ENCODE measurements at regions not wholly inside any gene's neighbourhood (a gene's known extent, or its start where the extent isn't known, plus 50 kb on each side); places are given as distances from the start of the nearest gene placed in this dataset.
A peak's percentile ranks its signal among the peaks of the same experiment; 100 is the strongest.

DNA sequence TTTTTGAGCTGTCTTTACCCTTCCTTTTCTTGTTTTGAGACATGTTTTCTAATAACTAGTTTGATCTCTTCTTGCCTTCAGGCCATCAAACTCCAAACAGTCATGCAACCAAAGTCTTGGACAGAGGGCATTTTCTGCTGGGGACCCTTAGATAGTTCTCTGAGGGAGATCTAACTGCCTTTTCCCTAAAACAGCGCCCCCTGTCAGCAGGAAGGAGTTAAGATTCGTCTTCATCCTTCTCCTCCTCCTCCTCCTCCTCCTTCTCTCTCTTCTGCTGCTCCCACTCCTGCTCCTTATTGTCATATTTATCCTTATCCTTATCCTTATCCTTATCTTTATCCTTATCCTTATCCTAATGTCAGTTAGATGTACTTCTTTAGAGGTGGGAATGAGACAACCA, 417.2 kb downstream of the TRAM1L1 start:
- DNase-seq (ENCODE audit: low spot score) = no peak

DNA sequence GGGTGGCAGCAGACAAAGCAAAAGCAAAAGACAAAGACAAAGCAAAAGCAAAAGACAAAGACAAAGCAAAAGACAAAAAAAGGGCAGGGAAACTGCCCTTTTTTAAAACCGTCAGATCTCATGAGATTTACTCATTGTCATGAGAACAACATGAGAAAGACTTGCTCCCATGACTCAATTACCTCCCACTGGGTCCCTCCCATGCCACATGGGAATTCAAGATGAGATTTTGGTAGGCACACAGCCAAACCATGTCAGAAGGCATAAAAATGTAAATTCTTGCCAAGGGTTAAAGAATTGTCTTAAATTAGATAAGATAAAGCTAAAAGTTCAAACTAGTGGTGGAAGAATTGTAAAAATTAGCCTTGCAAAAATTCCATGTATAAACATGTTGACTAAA, 419.7 kb downstream of the TRAM1L1 start:
- DNase-seq (ENCODE audit: low spot score) = no peak

DNA sequence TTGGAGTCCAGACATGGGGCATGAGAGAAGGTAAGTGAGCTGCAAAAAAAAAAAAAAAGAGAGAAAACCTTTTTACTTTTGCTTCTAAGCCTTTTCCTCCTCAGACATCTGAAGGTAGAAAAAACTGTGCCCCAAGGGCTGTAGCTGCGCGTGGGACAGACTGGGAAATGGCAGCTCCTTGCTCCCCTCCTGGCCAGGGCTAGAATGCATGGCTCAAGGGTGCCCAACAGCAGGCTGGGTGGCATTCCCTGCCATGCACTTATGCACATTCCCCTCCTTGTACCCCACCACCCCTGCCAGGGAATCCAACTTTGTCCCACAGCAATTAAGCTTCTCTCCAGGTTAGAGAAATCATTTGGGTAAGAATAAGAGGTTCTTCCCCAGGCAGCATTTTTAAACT, 421.2 kb downstream of the TRAM1L1 start:
- no peak for DNase-seq (ENCODE audit: low spot score)

DNA sequence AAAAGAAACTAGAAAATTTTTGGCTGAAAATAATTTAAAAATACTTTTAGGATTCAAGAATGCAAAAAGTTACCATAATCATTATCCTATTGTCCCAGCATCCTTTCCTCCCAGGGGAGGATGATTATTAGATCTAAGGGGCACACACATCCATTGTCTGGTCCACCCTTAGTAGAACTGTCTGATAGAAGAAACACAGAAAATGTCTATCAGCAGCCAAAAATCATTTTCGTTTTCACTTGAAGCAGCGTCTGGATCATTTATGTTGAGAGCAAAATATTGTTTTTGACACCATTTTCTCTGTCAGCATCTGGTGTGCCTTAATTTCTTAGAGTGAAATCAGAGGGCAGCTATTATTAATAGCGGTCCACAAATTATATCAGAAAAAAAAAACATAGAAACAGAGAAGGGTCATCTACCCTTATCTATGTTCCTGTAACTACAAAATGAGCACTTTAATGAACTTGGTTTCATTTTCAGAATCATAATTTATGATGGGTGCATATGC, 446.3 kb downstream of the TRAM1L1 start:
- peak; percentile 95 for DNase-seq (ENCODE audit: low spot score)

DNA sequence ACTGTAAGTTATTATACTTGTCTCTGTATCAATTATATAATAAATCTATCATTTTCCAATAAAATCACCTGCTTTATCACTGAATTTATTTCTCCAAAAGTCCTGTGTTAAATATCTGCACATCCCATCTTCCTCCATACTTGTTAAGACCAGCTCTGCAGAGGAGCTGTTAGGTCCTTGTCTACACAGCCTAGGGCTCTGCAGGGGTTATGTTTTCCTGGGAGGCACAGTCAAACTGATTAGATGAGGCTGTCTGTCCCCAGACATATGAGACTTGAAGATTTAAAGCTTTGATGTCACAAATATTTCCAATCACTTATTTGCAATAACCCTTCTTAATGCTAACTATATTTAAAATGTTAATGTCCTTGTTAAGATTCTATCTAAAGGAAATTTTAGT, 446.8 kb downstream of the TRAM1L1 start:
- DNase-seq (ENCODE audit: low spot score) = peak; percentile 89

DNA sequence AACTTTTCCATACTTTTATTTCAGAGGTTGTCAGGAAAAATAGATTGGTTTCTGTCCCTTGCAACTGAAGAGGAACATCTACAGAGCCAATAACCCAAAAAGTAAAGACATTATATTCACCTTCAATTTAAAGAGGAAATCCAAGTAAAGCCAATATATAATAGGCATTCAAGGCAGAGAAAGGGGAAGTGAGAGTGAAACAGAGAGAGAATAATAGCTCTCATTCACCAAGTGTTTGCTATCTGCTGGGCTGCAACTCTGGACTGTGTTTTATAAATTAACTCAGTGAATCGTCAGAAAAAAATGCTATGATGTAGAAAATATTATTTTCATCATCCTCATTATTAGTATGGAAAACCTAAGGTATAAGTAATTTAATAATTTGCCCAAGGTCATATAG, 448.5 kb downstream of the TRAM1L1 start:
- no peak for DNase-seq (ENCODE audit: low spot score)

DNA sequence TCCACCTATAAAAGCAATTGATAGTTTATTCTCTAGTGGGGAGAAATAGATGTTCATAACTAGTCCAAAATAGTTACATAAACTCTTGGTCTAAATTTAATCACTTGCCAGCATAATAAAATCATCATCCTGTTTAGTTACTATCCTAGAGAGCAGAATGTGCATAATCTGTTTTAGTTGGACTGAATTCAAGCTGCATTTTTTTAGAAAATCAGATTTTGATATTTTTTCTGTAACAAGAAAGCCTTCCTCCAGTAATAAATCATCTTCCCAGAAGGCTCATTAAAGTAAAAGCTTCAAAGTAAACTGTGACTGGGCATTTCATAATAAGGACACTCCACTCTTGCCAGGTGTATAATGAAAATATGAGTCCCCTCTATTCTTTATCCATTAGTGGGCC, 453.1 kb downstream of the TRAM1L1 start:
- DNase-seq (ENCODE audit: low spot score) = peak; percentile 60

DNA sequence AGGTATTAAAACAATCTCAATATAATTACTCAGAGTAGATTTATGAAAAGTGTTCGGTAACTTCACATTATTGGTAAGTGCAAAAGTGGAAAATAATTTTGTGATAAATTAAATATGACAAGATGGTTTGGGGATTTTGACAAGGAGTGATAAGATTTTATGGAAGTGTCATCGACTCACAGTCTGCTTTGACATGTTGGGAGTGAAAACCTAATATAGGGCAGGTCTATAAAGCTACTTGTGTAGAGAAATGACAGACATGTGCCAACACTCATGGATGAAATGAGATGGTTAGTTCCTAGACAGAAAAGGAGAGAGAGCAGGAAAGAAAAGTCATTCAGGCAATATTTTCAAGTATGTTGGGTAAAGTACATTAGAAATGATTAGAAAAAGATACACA, 456.8 kb downstream of the TRAM1L1 start:
- DNase-seq (ENCODE audit: low spot score) = peak; percentile 26

DNA sequence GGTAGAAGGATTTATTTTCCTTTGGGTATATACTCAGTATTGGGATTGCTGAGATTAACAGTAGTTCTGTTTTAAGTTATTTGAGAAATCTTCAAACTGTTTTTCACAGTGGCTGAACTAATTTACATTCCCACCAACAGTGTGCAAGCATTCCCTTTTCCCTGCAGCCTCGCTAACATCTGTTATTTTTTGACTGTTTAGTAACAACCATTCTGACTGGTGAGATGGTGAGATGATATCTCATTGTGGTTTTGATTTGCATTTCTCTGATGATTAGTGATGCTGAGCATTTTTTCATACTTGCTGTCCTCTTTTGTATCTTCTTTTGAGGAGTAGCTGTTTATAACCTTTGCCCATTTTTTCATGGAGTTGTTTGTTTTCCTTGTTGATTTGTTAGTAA, 457.8 kb downstream of the TRAM1L1 start:
- DNase-seq (ENCODE audit: low spot score) = no peak

DNA sequence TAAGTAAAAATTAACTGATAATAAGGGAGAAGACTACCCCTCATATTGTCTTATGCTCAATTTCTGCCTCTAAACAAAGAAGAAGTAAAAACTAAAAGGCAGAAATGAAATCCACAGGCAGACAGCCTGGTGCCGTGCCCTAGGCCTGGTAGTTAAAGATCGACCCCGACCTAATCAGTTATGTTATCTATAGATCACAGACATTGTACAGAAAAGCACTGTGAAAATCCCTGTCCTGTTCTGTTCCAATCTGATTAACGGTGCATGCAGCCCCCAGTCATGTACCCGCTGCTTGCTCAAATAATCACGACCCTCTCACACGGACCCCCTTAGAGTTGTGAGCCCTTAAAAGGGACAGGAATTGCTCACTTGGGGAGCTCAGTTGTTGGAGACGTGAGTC, 465.9 kb downstream of the TRAM1L1 start:
- peak; percentile 89 for DNase-seq (ENCODE audit: low spot score)

DNA sequence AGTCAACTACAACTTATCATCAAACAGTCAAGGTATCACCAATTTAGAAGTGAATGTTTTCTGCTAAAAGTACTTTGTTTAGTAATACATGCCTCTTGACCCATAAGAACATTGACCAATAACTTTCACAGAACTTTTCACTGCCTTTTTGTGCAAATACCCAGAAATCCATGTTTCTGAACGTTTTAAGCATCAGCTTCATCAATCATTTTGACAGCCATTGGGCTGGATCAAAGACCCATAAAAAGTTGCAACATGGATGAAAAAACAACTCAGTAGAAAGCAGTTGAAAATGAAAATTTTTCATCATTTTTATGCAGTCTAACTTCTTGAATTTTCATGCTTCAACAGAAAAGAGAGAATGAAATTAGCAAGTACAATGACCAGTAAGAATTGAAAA, 466.7 kb downstream of the TRAM1L1 start:
- DNase-seq (ENCODE audit: low spot score) = peak; percentile 30

DNA sequence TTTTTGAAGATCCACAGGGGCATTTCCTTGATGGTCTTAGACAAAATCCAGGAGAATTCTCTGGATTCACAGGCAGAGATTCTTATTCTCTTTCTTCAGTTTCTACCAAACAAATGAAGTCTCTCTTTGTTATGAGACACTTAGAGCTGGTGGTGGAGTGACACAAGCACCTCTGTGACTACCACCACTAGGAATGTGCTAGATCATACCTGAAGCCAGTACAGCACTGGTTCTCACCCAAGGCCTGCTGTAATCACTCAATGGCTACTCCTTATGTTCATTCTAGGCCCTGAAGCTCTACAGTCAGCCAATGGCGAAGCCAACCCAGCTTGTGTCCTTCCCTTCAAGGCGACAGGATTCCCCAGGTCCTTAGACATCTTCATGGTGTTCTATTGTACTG, 482.3 kb downstream of the TRAM1L1 start:
- no peak for DNase-seq (ENCODE audit: low spot score)

DNA sequence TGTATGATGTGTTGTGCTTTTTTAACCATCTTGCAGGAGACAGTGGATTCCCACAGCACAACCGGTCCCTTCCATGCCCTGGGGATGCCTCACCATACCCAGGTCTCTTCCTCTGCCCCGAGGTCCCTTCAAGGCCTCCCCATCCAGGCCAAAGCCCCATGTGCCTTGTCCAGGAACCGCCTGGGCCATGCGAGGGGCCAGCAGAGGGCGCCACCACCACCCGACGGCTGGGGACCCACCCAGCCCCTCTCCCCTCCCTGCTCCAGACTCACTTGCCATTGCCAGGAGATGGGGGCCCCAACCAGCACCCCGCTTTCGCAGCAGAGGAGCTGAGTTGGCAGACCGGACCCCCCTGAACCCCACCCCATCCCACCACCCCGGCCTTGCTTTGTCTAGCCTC, 485.5 kb downstream of the TRAM1L1 start:
- DNase-seq (ENCODE audit: low spot score) = no peak

DNA sequence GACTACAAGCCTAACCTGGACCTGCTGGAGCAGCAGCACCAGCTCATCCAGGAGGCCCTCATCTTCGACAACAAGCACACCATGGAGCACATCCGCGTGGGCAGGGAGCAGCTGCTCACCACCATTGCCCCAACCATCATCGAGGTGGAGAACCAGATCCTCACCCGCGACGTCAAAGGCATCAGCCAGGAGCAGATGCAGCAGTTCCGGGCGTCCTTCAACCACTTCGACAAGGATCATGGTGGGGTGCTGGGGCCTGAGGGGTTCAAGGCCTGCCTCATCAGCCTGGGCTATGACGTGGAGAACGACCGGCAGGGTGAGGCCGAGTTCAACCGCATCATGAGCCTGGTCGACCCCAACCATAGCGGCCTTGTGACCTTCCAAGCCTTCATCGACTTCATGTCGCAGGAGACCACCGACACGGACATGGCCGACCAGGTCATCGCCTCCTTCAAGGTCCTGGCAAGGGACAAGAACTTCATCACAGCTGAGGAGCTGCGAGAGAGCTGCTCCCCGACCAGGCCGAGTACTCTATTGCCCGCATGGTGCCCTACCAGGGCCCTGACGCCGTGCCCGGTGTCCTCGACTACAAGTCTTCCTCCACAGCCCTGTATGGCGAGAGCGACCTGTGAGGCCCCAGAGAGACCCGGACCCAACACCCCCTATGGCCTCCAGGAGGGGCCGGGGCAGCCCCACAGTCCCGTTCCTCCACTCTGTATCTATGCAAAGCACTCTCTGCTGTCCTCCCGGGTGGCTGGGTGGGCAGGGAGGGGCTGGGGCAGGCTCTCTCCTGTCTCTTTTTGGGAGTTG, 486.2 kb downstream of the TRAM1L1 start:
- no peak for DNase-seq (ENCODE audit: low spot score)

DNA sequence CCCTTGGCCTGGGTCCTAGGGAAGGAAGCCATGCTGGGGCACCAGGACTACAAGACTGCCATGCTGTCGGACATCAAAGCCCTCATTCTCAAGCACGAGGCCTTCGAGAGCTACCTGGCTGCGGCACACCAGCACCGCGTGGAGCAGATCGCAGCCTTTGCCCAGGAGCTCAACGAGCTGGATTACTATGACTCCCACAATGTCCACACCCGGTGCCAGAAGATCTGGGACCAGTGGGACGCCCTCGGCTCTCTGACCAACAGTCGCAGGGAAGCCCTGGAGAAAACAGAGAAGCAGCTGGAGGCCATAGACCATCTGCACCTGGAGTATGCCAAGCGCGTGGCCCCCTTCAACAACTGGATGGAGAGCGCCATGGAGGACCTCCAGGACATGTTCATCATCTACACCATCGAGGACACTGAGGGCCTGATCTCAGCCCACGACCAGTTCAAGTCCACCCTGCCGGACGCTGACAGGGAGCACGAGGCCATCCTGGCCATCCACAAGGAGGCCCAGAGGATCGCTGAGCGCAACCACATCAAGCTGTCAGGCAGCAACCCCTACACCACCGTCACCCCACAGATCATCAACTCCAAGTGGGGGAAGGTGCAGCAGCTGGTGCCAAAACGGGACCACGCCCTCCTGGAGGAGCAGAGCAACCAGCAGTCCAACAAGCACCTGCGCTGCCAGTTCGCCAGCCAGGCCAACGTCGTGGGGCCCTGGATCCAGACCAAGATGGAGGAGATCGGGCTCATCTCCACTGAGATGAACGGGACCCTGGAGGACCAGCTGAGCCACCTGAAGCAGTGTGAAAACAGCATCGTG, 487.0 kb downstream of the TRAM1L1 start:
- no peak for DNase-seq (ENCODE audit: low spot score)

DNA sequence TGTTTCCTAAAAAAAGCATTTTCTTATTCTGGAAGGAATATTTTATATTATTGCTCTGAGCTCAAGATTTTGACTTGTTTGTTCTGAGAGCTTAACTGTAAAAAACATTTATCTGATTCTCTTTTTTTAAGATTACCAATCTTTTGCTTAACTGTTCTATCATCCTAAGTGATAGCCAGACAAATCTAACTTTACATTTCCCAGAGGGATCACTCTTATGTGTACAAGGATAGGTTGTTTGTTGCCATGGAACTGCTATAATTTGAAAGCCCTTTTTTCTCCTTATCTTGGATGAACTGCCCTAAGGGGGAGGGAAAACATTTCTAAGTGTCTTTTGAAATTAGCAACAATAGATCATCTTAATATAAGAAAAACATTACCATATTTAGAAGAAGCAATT, 494.7 kb downstream of the TRAM1L1 start:
- peak; percentile 21 for DNase-seq (ENCODE audit: low spot score)

DNA sequence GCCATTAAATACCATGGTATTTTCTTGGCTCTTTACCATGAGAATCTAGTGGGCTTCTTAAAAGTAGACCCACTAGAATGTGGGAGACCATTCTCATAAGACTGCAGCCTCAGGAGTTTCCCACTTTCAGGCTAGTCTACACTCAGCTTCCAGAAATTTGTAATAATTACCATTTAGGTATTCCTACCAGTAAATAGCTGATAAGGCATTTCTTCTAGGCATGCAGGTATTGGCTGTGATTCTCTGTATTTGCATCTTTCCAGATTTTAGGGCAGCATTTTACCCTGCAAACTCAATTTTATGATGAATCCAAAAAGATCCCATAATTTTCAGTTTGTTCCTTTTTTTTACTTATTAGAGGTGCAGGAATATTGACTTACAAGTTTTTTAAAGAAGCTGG, 496.6 kb downstream of the TRAM1L1 start:
- no peak for DNase-seq (ENCODE audit: low spot score)

DNA sequence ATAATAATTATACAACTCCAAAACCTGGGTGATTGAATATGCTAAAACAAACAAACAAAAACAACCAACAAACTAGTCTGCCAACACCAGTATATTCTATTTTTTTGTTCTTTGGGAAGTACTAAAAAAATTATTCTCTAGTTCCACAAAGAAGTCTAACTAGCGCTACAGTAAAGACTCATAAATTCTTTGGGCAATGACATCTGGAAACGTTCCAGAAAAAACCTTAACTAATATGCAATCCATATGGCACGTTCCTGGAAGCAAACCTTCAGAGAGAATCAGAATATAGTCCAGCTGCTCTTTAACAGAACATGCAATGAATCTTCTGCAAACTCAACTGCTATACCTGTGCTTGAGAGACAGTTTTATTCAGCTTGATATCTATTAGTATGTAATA, 500.1 kb downstream of the TRAM1L1 start:
- DNase-seq (ENCODE audit: low spot score) = peak; percentile 6

DNA sequence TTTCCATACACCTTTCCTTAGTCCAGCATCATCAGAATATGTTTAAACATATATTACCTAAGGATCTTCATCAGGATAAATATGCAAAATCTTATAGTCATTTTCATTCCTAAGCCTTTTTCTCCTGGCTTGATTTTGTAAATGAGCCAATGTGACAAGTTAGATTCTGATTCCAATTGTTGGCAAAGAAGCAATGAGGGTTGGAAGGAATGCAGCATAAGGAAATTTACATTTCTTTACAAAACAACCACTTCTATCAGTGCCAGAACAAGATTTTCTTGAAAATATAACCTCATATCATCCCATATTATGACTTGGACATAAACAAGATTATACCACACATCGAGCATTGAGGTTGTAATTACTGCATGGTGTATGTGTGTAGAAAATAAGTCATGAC, 508.1 kb downstream of the TRAM1L1 start:
- no peak for DNase-seq (ENCODE audit: low spot score)

DNA sequence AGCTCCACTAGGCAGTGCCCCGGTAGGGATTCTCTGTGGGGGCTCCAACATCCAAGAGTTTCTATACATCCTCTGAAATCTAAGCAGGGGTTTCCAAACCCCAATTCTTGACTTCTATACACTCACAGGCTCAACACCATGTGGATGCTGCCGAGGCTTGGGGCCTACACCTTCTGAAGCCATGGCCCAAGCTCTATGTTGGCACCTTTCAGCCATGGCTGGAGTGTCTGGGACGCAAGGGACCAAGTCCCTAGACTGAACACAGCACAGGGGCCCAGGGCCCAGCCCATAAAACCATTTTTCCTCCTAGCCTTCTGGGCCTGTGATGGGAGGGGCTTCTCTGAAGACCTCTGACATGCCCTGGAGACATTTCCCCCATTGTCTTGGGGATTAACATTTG, 511.8 kb downstream of the TRAM1L1 start:
- no peak for DNase-seq (ENCODE audit: low spot score)

DNA sequence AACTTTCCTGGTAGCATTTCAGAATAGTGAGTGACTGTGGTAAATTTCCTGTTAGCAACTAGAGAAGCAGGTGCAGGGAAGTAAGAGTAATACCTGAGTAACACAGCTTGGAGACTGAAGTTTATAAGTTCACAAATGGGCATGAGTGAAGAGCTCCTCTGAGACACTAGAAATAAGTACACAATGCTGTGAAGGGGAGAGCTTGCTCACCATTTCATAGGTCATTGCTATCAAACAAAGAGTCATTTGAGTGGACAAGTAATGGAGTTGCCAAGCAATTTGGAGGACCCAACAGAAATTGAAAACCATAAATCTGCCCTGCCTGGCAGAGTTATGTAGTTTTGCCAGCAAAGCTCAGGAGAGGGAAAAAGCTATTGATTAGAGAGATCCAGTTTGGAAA, 523.6 kb downstream of the TRAM1L1 start:
- no peak for DNase-seq (ENCODE audit: low spot score)

DNA sequence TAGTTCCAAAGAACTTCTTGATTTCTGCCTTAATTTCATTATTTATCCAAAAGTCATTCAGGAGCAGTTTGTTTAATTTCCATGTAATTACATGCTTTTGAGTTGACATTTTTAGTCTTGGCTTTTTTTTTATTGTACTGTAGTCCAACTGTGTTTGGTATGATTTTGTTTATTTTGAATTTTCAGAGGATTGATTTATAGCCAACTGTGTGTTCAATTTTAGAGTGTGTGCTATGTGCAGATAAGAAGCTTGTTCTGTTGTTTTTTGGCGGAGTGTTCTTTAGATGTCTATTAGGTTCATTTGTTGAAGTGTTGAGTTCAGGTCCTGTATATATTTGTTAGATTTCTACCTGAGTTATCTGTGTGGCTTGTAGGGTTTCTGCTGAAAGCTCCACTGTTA, 533.6 kb downstream of the TRAM1L1 start:
- no peak for DNase-seq (ENCODE audit: low spot score)

DNA sequence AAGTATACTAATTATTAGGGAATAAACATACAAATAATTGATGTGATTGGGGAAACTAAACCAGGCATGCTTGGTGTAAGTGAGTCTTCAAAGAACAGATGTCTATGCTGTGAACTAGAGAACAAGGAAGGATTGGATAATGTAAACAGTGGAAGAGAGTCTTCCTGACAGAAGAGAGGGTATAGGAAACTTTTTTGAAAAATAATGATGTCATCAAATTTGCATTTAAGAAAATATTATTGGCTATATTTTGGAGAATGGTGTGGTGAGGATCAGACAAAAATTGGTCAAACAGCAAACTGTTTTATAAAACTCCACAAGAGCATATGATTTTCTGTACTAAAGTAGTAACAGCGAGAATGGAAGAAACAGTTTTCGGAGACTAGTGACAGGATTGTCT, 537.7 kb downstream of the TRAM1L1 start:
- DNase-seq (ENCODE audit: low spot score) = no peak

Data from SK-N-DZ (cell line).